Activated T-cell treated with anti-CD3 and anti-CD28 coated beads for 48 hours (primary cell): ENCODE measurements at regions not wholly inside any gene's neighbourhood (a gene's known extent, or its start where the extent isn't known, plus 50 kb on each side); places are given as distances from the start of the nearest gene placed in this dataset.

Experiments used
- DNase-seq: peaks from one replicate; pipeline ENCODE4 v3.0.0-alpha.2; 2020; ENCODE audit warnings: low read depth

- DNase-seq = no peak
Measured at GRCh38 chr6:113147544-113147943, 709.6 kb upstream of the MARCKS start.

- no peak for DNase-seq
Measured at GRCh38 chr6:113148566-113148965, 708.6 kb upstream of the MARCKS start.

- DNase-seq = no peak
Measured at GRCh38 chr6:113149511-113149910, 707.6 kb upstream of the MARCKS start.

- DNase-seq = no peak
Measured at GRCh38 chr6:113160306-113161017, 696.7 kb upstream of the MARCKS start.

GRCh38 chr6:113161018-113161315, 696.2 kb upstream of the MARCKS start:
- DNase-seq = no peak

- no peak for DNase-seq
Measured at GRCh38 chr6:113162739-113163138, 694.4 kb upstream of the MARCKS start.

- no peak for DNase-seq
Measured at GRCh38 chr6:113168057-113168456, 689.1 kb upstream of the MARCKS start.

GRCh38 chr6:113169484-113169883, 687.7 kb upstream of the MARCKS start:
- DNase-seq = no peak

- no peak for DNase-seq
Measured at GRCh38 chr6:113170454-113170853, 686.7 kb upstream of the MARCKS start.

- no peak for DNase-seq
Measured at GRCh38 chr6:113171882-113172281, 685.3 kb upstream of the MARCKS start.

GRCh38 chr6:113172531-113172966, 684.6 kb upstream of the MARCKS start:
- DNase-seq = no peak

- no peak for DNase-seq
Measured at GRCh38 chr6:113178349-113178748, 678.8 kb upstream of the MARCKS start.

GRCh38 chr6:113181164-113181563, 676.0 kb upstream of the MARCKS start:
- DNase-seq = no peak

- DNase-seq = no peak
Measured at GRCh38 chr6:113182370-113183141, 674.6 kb upstream of the MARCKS start.

GRCh38 chr6:113184291-113184690, 672.9 kb upstream of the MARCKS start:
- DNase-seq = no peak

GRCh38 chr6:113184736-113185135, 672.4 kb upstream of the MARCKS start:
- DNase-seq = no peak

GRCh38 chr6:113185299-113185698, 671.8 kb upstream of the MARCKS start:
- no peak for DNase-seq

GRCh38 chr6:113187661-113188060, 669.5 kb upstream of the MARCKS start:
- no peak for DNase-seq

- no peak for DNase-seq
Measured at GRCh38 chr6:113188962-113189361, 668.2 kb upstream of the MARCKS start.

GRCh38 chr6:113190170-113190569, 667.0 kb upstream of the MARCKS start:
- no peak for DNase-seq

- DNase-seq = no peak
Measured at GRCh38 chr6:113194090-113194489, 663.1 kb upstream of the MARCKS start.

GRCh38 chr6:113202852-113203714, 654.1 kb upstream of the MARCKS start:
- DNase-seq = no peak

- DNase-seq = no peak
Measured at GRCh38 chr6:113203715-113204110, 653.4 kb upstream of the MARCKS start.
